K562 (cell line): ENCODE measurements at regions not wholly inside any gene's neighbourhood (a gene's known extent, or its start where the extent isn't known, plus 50 kb on each side); places are given as distances from the start of the nearest gene placed in this dataset.
A peak's percentile ranks its signal among the peaks of the same experiment; 100 is the strongest.

Experiments used
- DACH1 ChIP-seq: fragments of 450-650 bp; IDR thresholded peaks from 2 replicates; pipeline ENCODE4 v1.6.1; 2018; ENCODE audit not compliant: partially characterized antibody
- FOSL1 ChIP-seq: fragments of 200-800 bp; sonication (Bioruptor generic); conservative IDR thresholded peaks from 2 replicates; pipeline ENCODE4 v1.6.1; 2016; ENCODE audit warnings: missing genetic modification characterization, missing compliant biosample characterization
- KAT8 ChIP-seq: fragments of 450-650 bp; IDR thresholded peaks from 2 replicates; pipeline ENCODE4 v1.6.1; 2016; ENCODE audit warnings: low read depth, mild to moderate bottlenecking
- MEF2A ChIP-seq: IDR thresholded peaks from 2 replicates; pipeline ENCODE4 v1.6.1; 2011; ENCODE audit warnings: low read depth, mild to moderate bottlenecking, low read length, moderate library complexity; ENCODE audit not compliant: control insufficient read depth
- PCBP1 ChIP-seq: fragments of 200-400 bp; formaldehyde crosslinking; IDR thresholded peaks from 2 replicates; pipeline ENCODE4 v1.6.1; 2018; ENCODE audit warnings: mild to moderate bottlenecking, low read depth, low read length; ENCODE audit not compliant: poor library complexity, severe bottlenecking
- SOX6 ChIP-seq: fragments of 450-650 bp; IDR thresholded peaks from 2 replicates; pipeline ENCODE4 v1.6.1; 2014; ENCODE audit warnings: mild to moderate bottlenecking
- ZNF785 ChIP-seq: fragments of 250-450 bp; sonication (Bioruptor Pico); IDR thresholded peaks from 2 replicates; pipeline ENCODE4 v1.4.0; 2020; ENCODE audit warnings: mild to moderate bottlenecking
- TF ChIP-seq, protein P1 (sequence below), 2 experiments: fragments of 450-650 bp in 1 of 2; IDR thresholded peaks; 2 replicates each; pipeline ENCODE4 v1.6.1; 2011 to 2017; ENCODE audit warnings: low read depth in 2 of 2, antibody characterized with exemption in 1 of 2, borderline replicate concordance in 1 of 2, low read length in 1 of 2, mild to moderate bottlenecking in 1 of 2, mixed read lengths in 1 of 2; ENCODE audit not compliant: control insufficient read depth in 1 of 2
- TF ChIP-seq, protein P2 (sequence below): fragments of 450-650 bp; conservative IDR thresholded peaks from 2 replicates; pipeline ENCODE4 v1.6.1; 2016; ENCODE audit warnings: missing genetic modification characterization, low read depth, mild to moderate bottlenecking, control low read depth, missing compliant biosample characterization
- TF ChIP-seq, protein P3 (sequence below): sonication (generic); formaldehyde crosslinking; IDR thresholded peaks from 2 replicates; pipeline ENCODE4 v1.8.1; 2023; ENCODE audit warnings: mild to moderate bottlenecking, missing genetic modification reagents
- TF ChIP-seq, protein P4 (sequence below): fragments of 250-450 bp; sonication (Bioruptor Pico); IDR thresholded peaks from 2 replicates; pipeline ENCODE4 v1.5.0; 2020; ENCODE audit warnings: mild to moderate bottlenecking, borderline replicate concordance
- TF ChIP-seq, protein P5 (sequence below): fragments of 250-450 bp; sonication (Bioruptor Pico); IDR thresholded peaks from 2 replicates; pipeline ENCODE4 v1.8.0; 2021; ENCODE audit warnings: borderline replicate concordance, mild to moderate bottlenecking, moderate library complexity; ENCODE audit not compliant: poor library complexity, severe bottlenecking
- TF ChIP-seq, protein P6 (sequence below), 2 experiments: fragments of 200-800 bp in 1 of 2; sonication (Bioruptor generic) in 1 of 2; sonication (generic) in 1 of 2; formaldehyde crosslinking in 1 of 2; IDR thresholded peaks in 1 of 2; conservative IDR thresholded peaks in 1 of 2; 2 replicates each; pipeline versions ENCODE4 v1.5.0 to v1.6.1; 2016 to 2020; ENCODE audit warnings: missing compliant biosample characterization in 1 of 2, missing genetic modification characterization in 1 of 2, missing genetic modification reagents in 1 of 2

DNA sequence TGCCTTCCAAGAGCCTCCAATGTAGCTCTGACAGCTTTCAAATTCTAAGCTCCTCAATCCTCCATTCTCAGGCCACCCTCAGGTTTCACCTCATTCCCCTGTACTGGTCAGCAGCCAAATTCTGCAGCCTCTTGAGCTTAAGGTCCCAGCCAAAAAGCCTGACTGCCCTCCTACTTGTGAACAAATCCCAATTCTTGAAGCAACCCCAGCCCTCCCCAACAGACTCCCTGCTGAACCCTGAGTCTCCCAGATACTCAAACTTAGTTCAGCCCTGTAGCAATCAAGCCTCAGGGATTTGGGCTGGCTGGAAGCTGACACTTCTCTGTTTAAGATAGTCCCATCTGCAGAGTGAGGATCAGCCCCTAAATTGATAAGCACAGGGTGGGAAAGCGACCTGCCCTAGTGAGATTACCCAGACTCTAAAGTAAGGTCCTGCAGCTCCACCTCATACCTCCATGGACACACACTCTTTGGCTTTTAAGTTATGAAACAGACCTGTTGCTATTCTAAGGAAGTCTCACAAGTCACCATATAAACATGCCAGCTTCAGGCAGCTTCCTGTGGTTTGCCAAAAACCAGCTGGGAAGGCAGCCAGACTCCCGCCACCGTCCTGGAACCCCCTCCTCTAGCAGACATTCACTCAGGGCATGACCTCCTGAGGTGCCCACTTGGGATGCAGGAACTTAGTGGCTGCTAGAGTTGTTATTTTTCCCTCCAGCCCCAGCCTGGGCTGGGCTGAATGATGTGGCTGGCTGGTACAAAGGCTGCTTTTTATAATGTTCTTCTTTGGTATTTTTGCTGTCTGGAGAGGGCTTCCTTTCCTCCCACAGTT is 82.5 kb upstream of the PICALM start (continued):
- TF ChIP-seq, protein P1, sequence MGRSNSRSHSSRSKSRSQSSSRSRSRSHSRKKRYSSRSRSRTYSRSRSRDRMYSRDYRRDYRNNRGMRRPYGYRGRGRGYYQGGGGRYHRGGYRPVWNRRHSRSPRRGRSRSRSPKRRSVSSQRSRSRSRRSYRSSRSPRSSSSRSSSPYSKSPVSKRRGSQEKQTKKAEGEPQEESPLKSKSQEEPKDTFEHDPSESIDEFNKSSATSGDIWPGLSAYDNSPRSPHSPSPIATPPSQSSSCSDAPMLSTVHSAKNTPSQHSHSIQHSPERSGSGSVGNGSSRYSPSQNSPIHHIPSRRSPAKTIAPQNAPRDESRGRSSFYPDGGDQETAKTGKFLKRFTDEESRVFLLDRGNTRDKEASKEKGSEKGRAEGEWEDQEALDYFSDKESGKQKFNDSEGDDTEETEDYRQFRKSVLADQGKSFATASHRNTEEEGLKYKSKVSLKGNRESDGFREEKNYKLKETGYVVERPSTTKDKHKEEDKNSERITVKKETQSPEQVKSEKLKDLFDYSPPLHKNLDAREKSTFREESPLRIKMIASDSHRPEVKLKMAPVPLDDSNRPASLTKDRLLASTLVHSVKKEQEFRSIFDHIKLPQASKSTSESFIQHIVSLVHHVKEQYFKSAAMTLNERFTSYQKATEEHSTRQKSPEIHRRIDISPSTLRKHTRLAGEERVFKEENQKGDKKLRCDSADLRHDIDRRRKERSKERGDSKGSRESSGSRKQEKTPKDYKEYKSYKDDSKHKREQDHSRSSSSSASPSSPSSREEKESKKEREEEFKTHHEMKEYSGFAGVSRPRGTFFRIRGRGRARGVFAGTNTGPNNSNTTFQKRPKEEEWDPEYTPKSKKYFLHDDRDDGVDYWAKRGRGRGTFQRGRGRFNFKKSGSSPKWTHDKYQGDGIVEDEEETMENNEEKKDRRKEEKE (IDR thresholded peaks at IDR 0.05; ENCODE audit: borderline replicate concordance in 1 of 2, control insufficient read depth in 1 of 2, low read depth in 2 of 2, low read length in 1 of 2): no peak
- TF ChIP-seq ZNF785 (no peak), PCBP1 (no peak), SOX6 (peak; percentile 94), DACH1 (peak; percentile 7), FOSL1 (no peak), KAT8 (no peak), MEF2A (peak; percentile 57; the same call in 1 of the 2 replicates)
- TF ChIP-seq, protein P2, sequence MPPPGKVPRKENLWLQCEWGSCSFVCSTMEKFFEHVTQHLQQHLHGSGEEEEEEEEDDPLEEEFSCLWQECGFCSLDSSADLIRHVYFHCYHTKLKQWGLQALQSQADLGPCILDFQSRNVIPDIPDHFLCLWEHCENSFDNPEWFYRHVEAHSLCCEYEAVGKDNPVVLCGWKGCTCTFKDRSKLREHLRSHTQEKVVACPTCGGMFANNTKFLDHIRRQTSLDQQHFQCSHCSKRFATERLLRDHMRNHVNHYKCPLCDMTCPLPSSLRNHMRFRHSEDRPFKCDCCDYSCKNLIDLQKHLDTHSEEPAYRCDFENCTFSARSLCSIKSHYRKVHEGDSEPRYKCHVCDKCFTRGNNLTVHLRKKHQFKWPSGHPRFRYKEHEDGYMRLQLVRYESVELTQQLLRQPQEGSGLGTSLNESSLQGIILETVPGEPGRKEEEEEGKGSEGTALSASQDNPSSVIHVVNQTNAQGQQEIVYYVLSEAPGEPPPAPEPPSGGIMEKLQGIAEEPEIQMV (tag): no peak
- TF ChIP-seq, protein P3, sequence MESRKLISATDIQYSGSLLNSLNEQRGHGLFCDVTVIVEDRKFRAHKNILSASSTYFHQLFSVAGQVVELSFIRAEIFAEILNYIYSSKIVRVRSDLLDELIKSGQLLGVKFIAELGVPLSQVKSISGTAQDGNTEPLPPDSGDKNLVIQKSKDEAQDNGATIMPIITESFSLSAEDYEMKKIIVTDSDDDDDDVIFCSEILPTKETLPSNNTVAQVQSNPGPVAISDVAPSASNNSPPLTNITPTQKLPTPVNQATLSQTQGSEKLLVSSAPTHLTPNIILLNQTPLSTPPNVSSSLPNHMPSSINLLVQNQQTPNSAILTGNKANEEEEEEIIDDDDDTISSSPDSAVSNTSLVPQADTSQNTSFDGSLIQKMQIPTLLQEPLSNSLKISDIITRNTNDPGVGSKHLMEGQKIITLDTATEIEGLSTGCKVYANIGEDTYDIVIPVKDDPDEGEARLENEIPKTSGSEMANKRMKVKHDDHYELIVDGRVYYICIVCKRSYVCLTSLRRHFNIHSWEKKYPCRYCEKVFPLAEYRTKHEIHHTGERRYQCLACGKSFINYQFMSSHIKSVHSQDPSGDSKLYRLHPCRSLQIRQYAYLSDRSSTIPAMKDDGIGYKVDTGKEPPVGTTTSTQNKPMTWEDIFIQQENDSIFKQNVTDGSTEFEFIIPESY (CRISPR knock-in tag): no peak
- TF ChIP-seq, protein P4, sequence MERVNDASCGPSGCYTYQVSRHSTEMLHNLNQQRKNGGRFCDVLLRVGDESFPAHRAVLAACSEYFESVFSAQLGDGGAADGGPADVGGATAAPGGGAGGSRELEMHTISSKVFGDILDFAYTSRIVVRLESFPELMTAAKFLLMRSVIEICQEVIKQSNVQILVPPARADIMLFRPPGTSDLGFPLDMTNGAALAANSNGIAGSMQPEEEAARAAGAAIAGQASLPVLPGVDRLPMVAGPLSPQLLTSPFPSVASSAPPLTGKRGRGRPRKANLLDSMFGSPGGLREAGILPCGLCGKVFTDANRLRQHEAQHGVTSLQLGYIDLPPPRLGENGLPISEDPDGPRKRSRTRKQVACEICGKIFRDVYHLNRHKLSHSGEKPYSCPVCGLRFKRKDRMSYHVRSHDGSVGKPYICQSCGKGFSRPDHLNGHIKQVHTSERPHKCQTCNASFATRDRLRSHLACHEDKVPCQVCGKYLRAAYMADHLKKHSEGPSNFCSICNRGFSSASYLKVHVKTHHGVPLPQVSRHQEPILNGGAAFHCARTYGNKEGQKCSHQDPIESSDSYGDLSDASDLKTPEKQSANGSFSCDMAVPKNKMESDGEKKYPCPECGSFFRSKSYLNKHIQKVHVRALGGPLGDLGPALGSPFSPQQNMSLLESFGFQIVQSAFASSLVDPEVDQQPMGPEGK: no peak
- TF ChIP-seq, protein P5, sequence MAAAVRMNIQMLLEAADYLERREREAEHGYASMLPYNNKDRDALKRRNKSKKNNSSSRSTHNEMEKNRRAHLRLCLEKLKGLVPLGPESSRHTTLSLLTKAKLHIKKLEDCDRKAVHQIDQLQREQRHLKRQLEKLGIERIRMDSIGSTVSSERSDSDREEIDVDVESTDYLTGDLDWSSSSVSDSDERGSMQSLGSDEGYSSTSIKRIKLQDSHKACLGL (CRISPR knock-in tag): no peak
- TF ChIP-seq, protein P6, sequence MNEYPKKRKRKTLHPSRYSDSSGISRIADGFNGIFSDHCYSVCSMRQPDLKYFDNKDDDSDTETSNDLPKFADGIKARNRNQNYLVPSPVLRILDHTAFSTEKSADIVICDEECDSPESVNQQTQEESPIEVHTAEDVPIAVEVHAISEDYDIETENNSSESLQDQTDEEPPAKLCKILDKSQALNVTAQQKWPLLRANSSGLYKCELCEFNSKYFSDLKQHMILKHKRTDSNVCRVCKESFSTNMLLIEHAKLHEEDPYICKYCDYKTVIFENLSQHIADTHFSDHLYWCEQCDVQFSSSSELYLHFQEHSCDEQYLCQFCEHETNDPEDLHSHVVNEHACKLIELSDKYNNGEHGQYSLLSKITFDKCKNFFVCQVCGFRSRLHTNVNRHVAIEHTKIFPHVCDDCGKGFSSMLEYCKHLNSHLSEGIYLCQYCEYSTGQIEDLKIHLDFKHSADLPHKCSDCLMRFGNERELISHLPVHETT (CRISPR knock-in tag; conservative IDR thresholded peaks at IDR 0.05 in 1 of 2, IDR thresholded peaks at IDR 0.05 in 1 of 2): peak in 1 of 2 experiments; percentile 55; a peak in 1 of 4 replicates
